NB4 (cell line): ENCODE measurements at regions not wholly inside any gene's neighbourhood (a gene's known extent, or its start where the extent isn't known, plus 50 kb on each side); places are given as distances from the start of the nearest gene placed in this dataset.
A peak's percentile ranks its signal among the peaks of the same experiment; 100 is the strongest.
"Not testable (repeated sequence)": the region's sequence is repeated elsewhere in the genome, so short reads cannot be mapped to it uniquely, and the experiment has no call there.

Experiments used
- DNase-seq: peaks from one replicate; pipeline ENCODE4 v3.0.0; 2010; ENCODE audit warnings: low read depth
- H3K4me3 ChIP-seq: one replicate; pipeline ENCODE4 v1.5.1; 2011; ENCODE audit warnings: mild to moderate bottlenecking, low read depth, low read length, moderate library complexity
- CTCF ChIP-seq: IDR thresholded peaks from one replicate; pipeline ENCODE4 v1.5.1; 2012; ENCODE audit warnings: low read depth, low read length
- MYC ChIP-seq: IDR thresholded peaks from 2 replicates; pipeline ENCODE4 v1.6.1; 2011; ENCODE audit warnings: low read depth, low read length
- POLR2A ChIP-seq: IDR thresholded peaks from 2 replicates; pipeline ENCODE4 v1.6.1; 2011; ENCODE audit warnings: mild to moderate bottlenecking; ENCODE audit not compliant: insufficient read length; ENCODE audit errors: extremely low read depth
- TF ChIP-seq, protein P1 (sequence below): IDR thresholded peaks from 2 replicates; pipeline ENCODE4 v1.6.1; 2011; ENCODE audit warnings: low read depth, low read length

- peak; percentile 35 for DNase-seq
- H3K4me3 ChIP-seq = no peak overlapping the region
- TF ChIP-seq MYC (no peak), CTCF (no peak), POLR2A (no peak)
- TF ChIP-seq, protein P1, sequence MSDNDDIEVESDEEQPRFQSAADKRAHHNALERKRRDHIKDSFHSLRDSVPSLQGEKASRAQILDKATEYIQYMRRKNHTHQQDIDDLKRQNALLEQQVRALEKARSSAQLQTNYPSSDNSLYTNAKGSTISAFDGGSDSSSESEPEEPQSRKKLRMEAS = no peak
These were observed 1452.6 kb upstream of the ACVR2A start for GRCh38 chr2:146392186-146392585.

DNA sequence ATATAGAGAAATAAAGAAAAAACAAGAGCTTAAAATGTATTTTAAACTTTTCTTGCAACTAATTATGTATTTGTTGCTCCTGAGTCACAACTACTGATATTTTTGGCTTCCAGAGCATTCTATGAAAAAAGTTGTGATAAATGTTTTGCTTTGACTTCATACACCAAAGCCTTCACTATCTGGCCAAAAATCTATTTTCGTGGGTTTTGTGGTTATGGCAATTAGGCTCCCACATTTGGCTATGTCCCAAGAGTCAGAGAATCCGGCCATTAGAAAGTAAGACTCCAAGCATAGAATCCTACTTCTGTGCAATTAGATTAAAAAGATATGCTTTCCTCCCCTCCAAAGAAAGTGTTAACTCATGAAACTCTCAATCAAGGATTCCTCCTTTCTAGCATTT, 1456.1 kb upstream of the ACVR2A start:
- peak; percentile 49 for DNase-seq
- H3K4me3 ChIP-seq = no peak overlapping the region
- no peak for TF ChIP-seq POLR2A
- TF ChIP-seq MYC = no peak
- TF ChIP-seq, protein P1 = no peak
- no peak for TF ChIP-seq CTCF

GRCh38 chr2:146386096-146386495, 1458.7 kb upstream of the ACVR2A start:
- DNase-seq = no peak
- no peak overlapping the region for H3K4me3 ChIP-seq
- TF ChIP-seq, protein P1 = no peak
- TF ChIP-seq POLR2A = no peak
- TF ChIP-seq MYC = no peak
- no peak for TF ChIP-seq CTCF

DNA sequence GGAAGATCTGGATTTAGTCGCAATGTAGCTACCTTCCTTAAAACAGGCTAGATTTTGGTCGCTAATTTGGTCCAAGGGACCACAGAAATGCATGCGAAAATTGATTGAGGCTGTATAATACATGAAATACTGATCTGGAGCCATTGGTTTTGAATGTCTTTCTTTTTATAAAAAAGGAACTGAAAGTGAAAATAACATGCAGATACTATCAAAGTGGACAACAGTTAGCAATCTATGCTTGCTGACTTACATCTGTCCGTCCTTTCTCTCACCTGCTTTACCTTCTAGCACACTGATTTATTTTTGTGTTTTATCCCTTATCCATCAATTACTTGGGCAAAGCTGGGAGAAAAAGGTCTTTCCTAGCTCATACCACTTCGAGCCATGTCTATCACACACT, 1459.8 kb upstream of the ACVR2A start:
- no peak for DNase-seq

GRCh38 chr2:146376511-146377064, 1468.2 kb upstream of the ACVR2A start:
- no peak for DNase-seq
- TF ChIP-seq, protein P1 = no peak
- TF ChIP-seq CTCF (no peak), MYC (no peak), POLR2A (no peak)
- no peak overlapping the region for H3K4me3 ChIP-seq

More for the DNA sequence above, 1459.8 kb upstream of the ACVR2A start:
- TF ChIP-seq POLR2A = no peak
- TF ChIP-seq MYC = no peak
- no peak overlapping the region for H3K4me3 ChIP-seq

GRCh38 chr2:146374505-146374904, 1470.3 kb upstream of the ACVR2A start:
- no peak for DNase-seq
- no peak overlapping the region for H3K4me3 ChIP-seq
- TF ChIP-seq CTCF (no peak), POLR2A (no peak), MYC (no peak)
- TF ChIP-seq, protein P1 = no peak

- not testable (repeated sequence) for H3K4me3 ChIP-seq, DNase-seq
These were observed 1473.5 kb upstream of the ACVR2A start for GRCh38 chr2:146371364-146371763.
